OCI-M2 (cell line): ENCODE measurements at regions not wholly inside any gene's neighbourhood (a gene's known extent, or its start where the extent isn't known, plus 50 kb on each side); places are given as distances from the start of the nearest gene placed in this dataset.
"Not testable (repeated sequence)": the region's sequence is repeated elsewhere in the genome, so short reads cannot be mapped to it uniquely, and the experiment has no call there.

Experiments
- DNase-seq: peaks from one replicate; lab custom pipeline; 2025; ENCODE audit not compliant: unreplicated experiment; lab: John Stamatoyannopoulos, UW

DNA sequence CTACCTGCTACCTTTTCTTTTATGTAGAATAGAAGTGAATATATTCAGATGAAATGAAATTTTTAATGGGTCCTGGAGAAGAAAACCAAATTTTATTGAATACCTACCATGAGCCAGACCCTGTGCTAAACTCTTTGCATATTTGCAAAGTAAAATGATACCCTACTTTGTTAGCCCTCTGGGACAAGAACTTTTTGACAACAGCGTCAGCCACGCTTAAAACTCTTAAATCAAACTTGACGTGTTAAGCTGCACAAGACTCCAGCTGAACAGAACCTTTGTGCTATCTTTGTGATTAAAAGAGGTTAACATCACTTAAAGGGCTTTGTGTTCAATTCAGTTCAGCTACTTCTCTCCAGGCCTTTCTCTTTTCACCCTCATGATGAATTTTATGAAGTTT, 316.5 kb downstream of the MEX3B start:
- DNase-seq: no peak

- no peak for DNase-seq
Observed at GRCh38 chr15:81728726-81729125, 317.1 kb downstream of the MEX3B start.

DNA sequence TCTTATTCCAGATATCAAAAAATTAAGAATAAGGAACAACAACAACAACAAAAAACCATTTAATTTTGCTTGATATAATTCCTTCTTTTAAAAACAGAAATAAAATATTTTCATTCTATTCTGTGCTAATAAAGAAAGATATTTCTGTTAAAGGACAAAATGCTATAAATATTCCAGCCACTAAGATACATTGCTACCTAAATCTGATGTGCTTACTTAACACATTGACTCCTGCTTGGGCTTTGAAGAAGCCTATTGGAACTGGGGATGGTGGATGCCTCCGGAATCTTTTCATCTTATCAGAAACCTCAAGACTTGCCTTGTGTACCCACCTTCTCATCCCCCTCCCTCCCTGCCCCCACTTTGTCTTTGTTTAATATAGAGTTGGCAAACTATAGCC, 320.2 kb downstream of the MEX3B start:
- no peak for DNase-seq

- no peak for DNase-seq
Observed at GRCh38 chr15:81724536-81724935, 321.3 kb downstream of the MEX3B start.

GRCh38 chr15:81723701-81724100, 322.1 kb downstream of the MEX3B start:
- no peak for DNase-seq

GRCh38 chr15:81723113-81723651, 322.6 kb downstream of the MEX3B start:
- DNase-seq: no peak

DNA sequence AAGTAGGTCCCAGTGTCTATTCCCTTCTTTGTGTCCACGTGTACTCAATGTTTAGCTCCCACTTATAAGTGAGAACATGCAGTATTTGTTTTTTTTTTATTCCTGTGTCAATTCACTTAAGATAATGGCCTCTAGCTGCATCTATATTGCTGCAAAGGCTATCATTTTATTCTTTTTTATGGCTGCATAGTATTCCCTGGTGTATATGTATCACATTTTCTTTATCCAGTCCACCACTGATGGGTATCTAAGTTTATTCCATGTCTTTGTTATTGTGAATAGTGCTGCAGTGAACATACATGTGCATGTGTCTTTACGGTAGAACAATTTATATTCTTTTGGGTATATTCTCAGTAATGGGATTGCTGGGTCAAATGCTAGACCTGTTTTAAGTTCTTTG, 329.4 kb downstream of the MEX3B start:
- not testable (repeated sequence) for DNase-seq

DNA sequence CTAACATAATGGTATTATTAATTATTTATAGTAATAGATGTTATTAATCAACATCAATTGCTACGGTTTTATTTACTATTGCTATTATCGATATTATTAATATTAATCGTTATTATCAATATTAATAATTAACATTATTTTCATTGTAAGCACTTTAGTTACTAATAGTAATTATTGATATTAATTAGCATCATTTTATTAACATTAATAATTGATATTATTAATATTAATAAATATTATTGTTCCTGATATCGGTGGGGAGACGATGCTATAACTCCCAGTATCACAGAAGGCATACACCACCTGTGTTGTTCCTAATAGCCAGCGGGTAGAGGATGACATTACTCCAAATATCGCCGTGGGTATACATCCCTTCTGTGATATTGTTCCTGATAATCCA, 335.5 kb downstream of the MEX3B start:
- DNase-seq: no peak

GRCh38 chr15:81706816-81707346, 332.9 kb upstream of the TMC3 start:
- not testable (repeated sequence) for DNase-seq

- DNase-seq: not testable (repeated sequence)
Observed at GRCh38 chr15:81705727-81706126, 331.7 kb upstream of the TMC3 start.

GRCh38 chr15:81686021-81686420, 312.0 kb upstream of the TMC3 start:
- DNase-seq: no peak

- DNase-seq: no peak
Observed at GRCh38 chr15:81685237-81685636, 311.2 kb upstream of the TMC3 start.

DNA sequence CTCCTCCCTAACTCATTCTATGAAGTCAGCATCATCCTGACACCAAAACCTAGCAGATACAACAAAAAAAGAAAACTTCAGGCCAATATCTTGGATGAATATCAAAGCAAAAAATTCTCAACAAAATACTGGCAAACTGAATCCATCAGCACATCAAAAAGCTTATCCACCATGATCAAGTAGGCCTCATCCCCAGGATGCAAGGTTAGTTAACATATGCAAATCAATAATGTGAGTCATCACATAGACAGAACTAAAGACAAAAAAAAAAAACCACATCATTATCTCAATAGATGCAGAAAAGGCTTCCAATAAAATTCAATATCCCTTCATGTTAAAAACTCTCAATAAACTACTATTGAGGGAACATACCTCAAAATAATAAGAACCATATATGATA, 306.8 kb upstream of the TMC3 start:
- DNase-seq: no peak

DNA sequence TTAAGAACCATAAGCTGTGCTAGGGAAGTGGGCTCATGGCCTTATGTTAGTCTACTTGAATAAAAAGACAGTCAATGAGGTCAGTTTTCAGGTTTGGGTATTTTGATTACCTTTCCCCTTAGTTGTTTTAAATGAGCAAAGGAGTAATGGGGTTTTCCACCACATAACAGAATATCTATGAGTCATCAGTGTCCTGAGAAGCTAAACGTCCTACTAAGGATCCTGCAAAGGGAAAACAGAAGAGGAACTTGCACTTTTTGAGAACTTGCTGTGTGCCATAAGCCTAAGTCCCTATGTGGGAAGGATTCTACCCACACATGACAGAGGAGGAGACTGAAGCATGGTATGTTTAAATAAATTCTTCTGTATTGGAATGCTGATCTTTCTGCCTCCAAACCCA, 292.8 kb upstream of the TMC3 start:
- DNase-seq: no peak

GRCh38 chr15:81660976-81661375, 287.0 kb upstream of the TMC3 start:
- DNase-seq: no peak

- no peak for DNase-seq
Observed at GRCh38 chr15:81653259-81653658, 279.2 kb upstream of the TMC3 start.

- DNase-seq: no peak
Observed at GRCh38 chr15:81645470-81645869, 271.5 kb upstream of the TMC3 start.

GRCh38 chr15:81643771-81644170, 269.8 kb upstream of the TMC3 start:
- DNase-seq: no peak

- no peak for DNase-seq
Observed at GRCh38 chr15:81642451-81642990, 268.5 kb upstream of the TMC3 start.

GRCh38 chr15:81636064-81636463, 262.1 kb upstream of the TMC3 start:
- not testable (repeated sequence) for DNase-seq

DNA sequence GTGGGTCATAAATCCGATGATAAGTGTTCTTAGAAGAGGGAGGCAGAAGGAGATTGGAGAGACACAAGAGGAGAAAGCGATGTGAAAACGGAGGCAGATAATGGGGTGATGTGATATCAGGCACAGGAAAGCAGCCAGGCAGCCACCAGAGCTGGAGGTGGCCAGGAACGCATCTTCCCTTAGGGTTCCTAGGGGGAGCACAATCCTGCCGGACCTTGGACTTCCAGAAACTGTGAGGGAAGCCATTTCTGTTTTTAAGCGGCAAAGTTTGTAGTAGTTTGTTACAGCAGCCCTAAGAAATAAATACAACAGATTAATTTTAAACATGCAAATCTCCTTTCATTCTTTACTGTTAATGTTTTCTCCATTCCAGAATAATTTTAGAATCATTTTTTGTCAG, 259.9 kb upstream of the TMC3 start:
- no peak for DNase-seq

DNA sequence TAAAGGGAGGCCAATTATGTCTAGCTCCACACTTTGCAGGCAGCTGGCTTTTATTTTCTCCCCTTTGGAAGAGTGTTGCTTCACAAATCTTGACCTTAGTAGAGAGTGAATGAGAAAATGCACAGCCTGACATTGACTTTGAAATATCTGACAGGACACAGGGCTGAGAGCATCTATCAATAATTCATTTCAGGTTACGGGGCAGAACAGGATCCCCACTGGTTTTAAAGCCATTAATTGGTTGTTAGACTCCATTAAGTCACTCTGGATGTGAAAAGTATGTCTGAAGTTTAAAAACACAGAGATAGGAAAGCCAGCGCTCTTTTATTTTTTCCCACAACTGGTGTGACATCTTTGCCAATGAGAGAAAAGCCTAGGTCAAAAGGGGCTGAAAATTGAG, 251.9 kb upstream of the TMC3 start:
- DNase-seq: no peak

DNA sequence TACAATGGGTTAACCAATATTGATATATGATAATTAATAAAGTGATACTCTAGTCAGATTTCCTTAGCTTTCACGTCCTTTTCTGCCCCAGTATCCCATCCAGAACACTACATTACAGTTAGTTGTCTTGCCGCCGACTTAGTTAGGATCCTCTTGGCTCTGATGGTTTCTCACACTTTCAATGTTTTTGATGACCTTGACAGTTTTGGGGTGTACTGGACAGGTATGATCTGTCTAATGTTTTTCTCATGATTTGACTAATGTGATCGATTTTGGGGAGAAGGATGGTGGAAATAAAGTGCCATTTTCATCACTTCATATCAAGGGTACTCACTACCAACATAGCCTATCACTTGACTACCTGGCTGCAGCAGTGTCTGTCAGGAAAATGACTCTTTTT, 245.0 kb upstream of the TMC3 start:
- no peak for DNase-seq
